ENCODE measurements at regions not wholly inside any gene's neighbourhood (a gene's known extent, or its start where the extent isn't known, plus 50 kb on each side); places are given as distances from the start of the nearest gene placed in this dataset.
"Not testable (repeated sequence)": the region's sequence is repeated elsewhere in the genome, so short reads cannot be mapped to it uniquely, and the experiment has no call there.

GRCh38 chr7:150146124-150146523 is 177.0 kb upstream of the LRRC61 start:
- not testable (repeated sequence) for H3K27me3 Mint-ChIP-seq (ENCODE audit: low read depth); H3K4me3 Mint-ChIP-seq; H3K27ac Mint-ChIP-seq; H3K9me3 Mint-ChIP-seq; H3K36me3 Mint-ChIP-seq (ENCODE audit: low read depth); H3K4me1 Mint-ChIP-seq (ENCODE audit: low read depth)

- not testable (repeated sequence) for H3K4me3 Mint-ChIP-seq; H3K27ac Mint-ChIP-seq; H3K27me3 Mint-ChIP-seq (ENCODE audit: low read depth); H3K9me3 Mint-ChIP-seq; H3K36me3 Mint-ChIP-seq (ENCODE audit: low read depth); H3K4me1 Mint-ChIP-seq (ENCODE audit: low read depth)
These were observed 175.6 kb upstream of the LRRC61 start for GRCh38 chr7:150147524-150147923.

GRCh38 chr7:150156015-150156414 is 167.1 kb upstream of the LRRC61 start:
- not testable (repeated sequence) for H3K4me3 Mint-ChIP-seq; H3K27me3 Mint-ChIP-seq (ENCODE audit: low read depth); H3K36me3 Mint-ChIP-seq (ENCODE audit: low read depth); H3K9me3 Mint-ChIP-seq; H3K4me1 Mint-ChIP-seq (ENCODE audit: low read depth); H3K27ac Mint-ChIP-seq

GRCh38 chr7:150158696-150159095 is 164.5 kb upstream of the LRRC61 start:
- H3K4me1 Mint-ChIP-seq (ENCODE audit: low read depth); H3K4me3 Mint-ChIP-seq; H3K27ac Mint-ChIP-seq; H3K27me3 Mint-ChIP-seq (ENCODE audit: low read depth); H3K9me3 Mint-ChIP-seq; H3K36me3 Mint-ChIP-seq (ENCODE audit: low read depth): not testable (repeated sequence)

- H3K9me3 Mint-ChIP-seq; H3K4me3 Mint-ChIP-seq; H3K36me3 Mint-ChIP-seq (ENCODE audit: low read depth); H3K27ac Mint-ChIP-seq; H3K4me1 Mint-ChIP-seq (ENCODE audit: low read depth); H3K27me3 Mint-ChIP-seq (ENCODE audit: low read depth): not testable (repeated sequence)
These were observed 153.6 kb upstream of the LRRC61 start for GRCh38 chr7:150169515-150169914.

GRCh38 chr7:150169943-150170490 is 153.1 kb upstream of the LRRC61 start:
- not testable (repeated sequence) for H3K27ac Mint-ChIP-seq; H3K27me3 Mint-ChIP-seq (ENCODE audit: low read depth); H3K4me1 Mint-ChIP-seq (ENCODE audit: low read depth); H3K9me3 Mint-ChIP-seq; H3K4me3 Mint-ChIP-seq; H3K36me3 Mint-ChIP-seq (ENCODE audit: low read depth)

GRCh38 chr7:150183602-150184001 is 139.6 kb upstream of the LRRC61 start:
- not testable (repeated sequence) for H3K36me3 Mint-ChIP-seq (ENCODE audit: low read depth); H3K4me1 Mint-ChIP-seq (ENCODE audit: low read depth); H3K27ac Mint-ChIP-seq; H3K9me3 Mint-ChIP-seq; H3K4me3 Mint-ChIP-seq
- peaks cover 12% of the 10 kb centered on the region for H3K27me3 Mint-ChIP-seq (ENCODE audit: low read depth)

- not testable (repeated sequence) for H3K36me3 Mint-ChIP-seq (ENCODE audit: low read depth); H3K9me3 Mint-ChIP-seq; H3K4me1 Mint-ChIP-seq (ENCODE audit: low read depth); H3K4me3 Mint-ChIP-seq; H3K27ac Mint-ChIP-seq
- H3K27me3 Mint-ChIP-seq (ENCODE audit: low read depth) = peaks cover 18% of the 10 kb centered on the region
These were observed 133.2 kb upstream of the LRRC61 start for GRCh38 chr7:150189963-150190362.

GRCh38 chr7:150192541-150192940 is 130.6 kb upstream of the LRRC61 start:
- not testable (repeated sequence) for H3K27ac Mint-ChIP-seq; H3K36me3 Mint-ChIP-seq (ENCODE audit: low read depth); H3K9me3 Mint-ChIP-seq; H3K4me1 Mint-ChIP-seq (ENCODE audit: low read depth); H3K4me3 Mint-ChIP-seq
- H3K27me3 Mint-ChIP-seq (ENCODE audit: low read depth) = peaks cover 15% of the 10 kb centered on the region

- not testable (repeated sequence) for H3K27ac Mint-ChIP-seq; H3K36me3 Mint-ChIP-seq (ENCODE audit: low read depth); H3K4me3 Mint-ChIP-seq; H3K4me1 Mint-ChIP-seq (ENCODE audit: low read depth); H3K9me3 Mint-ChIP-seq
- H3K27me3 Mint-ChIP-seq (ENCODE audit: low read depth) = peaks cover 17% of the 10 kb centered on the region
These were observed 129.3 kb upstream of the LRRC61 start for GRCh38 chr7:150193866-150194265.

Data from T-helper 1 cell treated with Interleukin-12 subunit alpha and Interleukin-12 subunit beta and Interleukin-4 antibody, amounts not matched to agents 30 μg/mL and 1 μg/mL, for 36 hours (primary cell).